ENCODE measurements at regions not wholly inside any gene's neighbourhood (a gene's known extent, or its start where the extent isn't known, plus 50 kb on each side); places are given as distances from the start of the nearest gene placed in this dataset.

DNA sequence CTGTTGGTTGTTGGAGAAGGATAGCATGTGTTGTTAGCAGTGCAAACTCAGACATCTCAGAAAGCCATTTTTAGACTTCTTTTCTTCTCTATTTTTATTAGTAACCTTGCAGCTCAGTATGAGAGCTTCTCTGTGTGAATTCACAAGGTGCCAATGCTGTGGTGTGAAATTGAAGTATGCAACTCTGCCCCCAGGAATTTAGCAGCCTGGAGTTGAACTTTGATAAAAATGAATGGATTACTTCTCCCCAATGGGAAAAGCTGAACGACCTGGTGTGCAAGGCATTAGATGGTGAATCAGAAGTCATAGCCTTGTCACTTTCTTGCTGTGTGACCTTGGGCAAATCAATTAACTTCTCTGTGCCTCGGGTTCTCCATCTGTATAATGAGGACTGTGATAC lies 512.3 kb upstream of the PCDH9 start:
- DNase-seq (ENCODE audit: insufficient read length, low spot score): no peak
- no peak for TF ChIP-seq POLR2A (IDR thresholded peaks at IDR 0.05; ENCODE audit: low read depth, low read length)
- no peak for TF ChIP-seq PAX5 (IDR thresholded peaks at IDR 0.05; ENCODE audit: insufficient read depth, low read length, severe bottlenecking)
- no peak for TF ChIP-seq SPI1 (IDR thresholded peaks at IDR 0.05; ENCODE audit: low read depth, low read length)
- TF ChIP-seq POLR2AphosphoS5 (IDR thresholded peaks at IDR 0.05; ENCODE audit: low read depth, low read length): no peak
- TF ChIP-seq TAF1 (IDR thresholded peaks at IDR 0.05; ENCODE audit: low read depth, low read length): no peak
- no peak for TF ChIP-seq POU2F2 (IDR thresholded peaks at IDR 0.05; ENCODE audit: low read depth, low read length)
- no peak for FAIRE-seq

DNA sequence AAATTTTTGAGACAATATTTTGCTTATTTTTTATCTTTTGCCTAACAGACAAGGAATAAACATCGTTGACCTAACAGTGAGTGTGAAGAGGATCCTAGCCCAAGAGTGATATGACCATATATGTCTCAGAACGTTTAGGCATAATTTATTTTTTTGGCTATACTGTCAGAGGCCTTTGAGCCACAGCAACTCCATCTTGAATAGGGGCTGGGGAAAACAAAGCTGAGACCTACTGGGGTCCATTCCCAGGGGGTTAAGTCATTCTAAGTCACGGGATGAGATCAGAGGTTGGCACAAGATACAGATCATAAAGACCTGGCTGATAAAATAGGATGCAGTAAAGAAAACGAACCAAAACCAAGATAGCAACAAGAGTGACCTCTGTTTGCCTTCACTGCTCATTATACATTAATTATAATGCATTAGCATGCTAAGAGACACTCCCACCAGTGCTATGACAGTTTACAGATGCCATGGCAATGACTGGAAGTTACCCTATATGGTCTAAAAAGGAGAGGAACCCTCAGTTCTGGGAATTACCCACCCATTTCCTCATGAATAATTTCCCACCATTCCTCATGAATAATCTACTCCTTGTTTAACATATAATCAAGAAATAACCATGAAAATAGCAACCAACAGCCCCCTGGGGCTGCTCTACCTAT lies 510.9 kb upstream of the PCDH9 start:
- TF ChIP-seq TAF1 (IDR thresholded peaks at IDR 0.05; ENCODE audit: low read depth, low read length) (no peak), SPI1 (IDR thresholded peaks at IDR 0.05; ENCODE audit: low read depth, low read length) (no peak), POLR2A (IDR thresholded peaks at IDR 0.05; ENCODE audit: low read depth, low read length) (no peak), POU2F2 (IDR thresholded peaks at IDR 0.05; ENCODE audit: low read depth, low read length) (no peak), PAX5 (IDR thresholded peaks at IDR 0.05; ENCODE audit: insufficient read depth, low read length, severe bottlenecking) (no peak), POLR2AphosphoS5 (IDR thresholded peaks at IDR 0.05; ENCODE audit: low read depth, low read length) (no peak)
- FAIRE-seq: no peak
- no peak for DNase-seq (ENCODE audit: insufficient read length, low spot score)

GRCh38 chr13:67736646-67737420 lies 506.7 kb upstream of the PCDH9 start:
- FAIRE-seq (no peak), DNase-seq (ENCODE audit: insufficient read length, low spot score) (no peak)
- no peak for TF ChIP-seq POU2F2 (IDR thresholded peaks at IDR 0.05; ENCODE audit: low read depth, low read length)
- no peak for TF ChIP-seq POLR2AphosphoS5 (IDR thresholded peaks at IDR 0.05; ENCODE audit: low read depth, low read length)
- TF ChIP-seq SPI1 (IDR thresholded peaks at IDR 0.05; ENCODE audit: low read depth, low read length): no peak
- TF ChIP-seq POLR2A (IDR thresholded peaks at IDR 0.05; ENCODE audit: low read depth, low read length): no peak
- TF ChIP-seq PAX5 (IDR thresholded peaks at IDR 0.05; ENCODE audit: insufficient read depth, low read length, severe bottlenecking): no peak
- no peak for TF ChIP-seq TAF1 (IDR thresholded peaks at IDR 0.05; ENCODE audit: low read depth, low read length)

- DNase-seq (ENCODE audit: insufficient read length, low spot score) (no peak), FAIRE-seq (no peak)
- TF ChIP-seq POLR2AphosphoS5 (IDR thresholded peaks at IDR 0.05; ENCODE audit: low read depth, low read length): no peak
- TF ChIP-seq POLR2A (IDR thresholded peaks at IDR 0.05; ENCODE audit: low read depth, low read length): no peak
- no peak for TF ChIP-seq POU2F2 (IDR thresholded peaks at IDR 0.05; ENCODE audit: low read depth, low read length)
- no peak for TF ChIP-seq TAF1 (IDR thresholded peaks at IDR 0.05; ENCODE audit: low read depth, low read length)
- no peak for TF ChIP-seq SPI1 (IDR thresholded peaks at IDR 0.05; ENCODE audit: low read depth, low read length)
- TF ChIP-seq PAX5 (IDR thresholded peaks at IDR 0.05; ENCODE audit: insufficient read depth, low read length, severe bottlenecking): no peak
Measured at GRCh38 chr13:67735651-67736050, 505.5 kb upstream of the PCDH9 start.

- no peak for TF ChIP-seq POLR2AphosphoS5 (IDR thresholded peaks at IDR 0.05; ENCODE audit: low read depth, low read length)
- TF ChIP-seq PAX5 (IDR thresholded peaks at IDR 0.05; ENCODE audit: insufficient read depth, low read length, severe bottlenecking): no peak
- no peak for TF ChIP-seq POLR2A (IDR thresholded peaks at IDR 0.05; ENCODE audit: low read depth, low read length)
- TF ChIP-seq POU2F2 (IDR thresholded peaks at IDR 0.05; ENCODE audit: low read depth, low read length): no peak
- no peak for TF ChIP-seq TAF1 (IDR thresholded peaks at IDR 0.05; ENCODE audit: low read depth, low read length)
- TF ChIP-seq SPI1 (IDR thresholded peaks at IDR 0.05; ENCODE audit: low read depth, low read length): no peak
- no peak for FAIRE-seq
- no peak for DNase-seq (ENCODE audit: insufficient read length, low spot score)
Measured at GRCh38 chr13:67726979-67727378, 496.8 kb upstream of the PCDH9 start.

- no peak for FAIRE-seq
- TF ChIP-seq POLR2AphosphoS5 (IDR thresholded peaks at IDR 0.05; ENCODE audit: low read depth, low read length): no peak
- TF ChIP-seq SPI1 (IDR thresholded peaks at IDR 0.05; ENCODE audit: low read depth, low read length): no peak
- no peak for TF ChIP-seq TAF1 (IDR thresholded peaks at IDR 0.05; ENCODE audit: low read depth, low read length)
- no peak for TF ChIP-seq PAX5 (IDR thresholded peaks at IDR 0.05; ENCODE audit: insufficient read depth, low read length, severe bottlenecking)
- no peak for TF ChIP-seq POLR2A (IDR thresholded peaks at IDR 0.05; ENCODE audit: low read depth, low read length)
- TF ChIP-seq POU2F2 (IDR thresholded peaks at IDR 0.05; ENCODE audit: low read depth, low read length): no peak
- no peak for DNase-seq (ENCODE audit: insufficient read length, low spot score)
Measured at GRCh38 chr13:67725999-67726398, 495.9 kb upstream of the PCDH9 start.

GRCh38 chr13:67713571-67713970 lies 483.4 kb upstream of the PCDH9 start:
- TF ChIP-seq PAX5 (IDR thresholded peaks at IDR 0.05; ENCODE audit: insufficient read depth, low read length, severe bottlenecking): no peak
- no peak for TF ChIP-seq SPI1 (IDR thresholded peaks at IDR 0.05; ENCODE audit: low read depth, low read length)
- TF ChIP-seq POLR2A (IDR thresholded peaks at IDR 0.05; ENCODE audit: low read depth, low read length): no peak
- TF ChIP-seq TAF1 (IDR thresholded peaks at IDR 0.05; ENCODE audit: low read depth, low read length): no peak
- TF ChIP-seq POU2F2 (IDR thresholded peaks at IDR 0.05; ENCODE audit: low read depth, low read length): no peak
- no peak for TF ChIP-seq POLR2AphosphoS5 (IDR thresholded peaks at IDR 0.05; ENCODE audit: low read depth, low read length)
- DNase-seq (ENCODE audit: insufficient read length, low spot score) (no peak), FAIRE-seq (no peak)

DNA sequence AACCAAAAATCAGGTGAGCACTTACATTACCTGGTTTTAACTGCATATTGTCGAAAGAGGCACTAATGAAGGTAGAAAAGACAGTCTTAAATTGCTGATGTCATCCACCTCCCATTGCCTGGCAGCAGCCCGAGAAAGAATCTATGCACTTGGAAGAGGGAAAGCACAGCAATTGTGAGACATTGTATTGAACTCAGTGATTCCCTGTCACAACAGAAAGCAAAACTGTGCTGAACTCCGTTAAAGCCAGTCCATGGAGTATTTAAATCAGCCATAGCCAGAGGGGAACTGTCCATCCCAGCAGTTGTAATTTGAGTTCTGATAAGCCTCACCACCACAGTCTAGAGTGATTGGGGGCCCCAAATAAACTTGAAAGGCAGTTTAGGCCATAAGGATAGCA lies 466.6 kb upstream of the PCDH9 start:
- DNase-seq (ENCODE audit: insufficient read length, low spot score) (no peak), FAIRE-seq (no peak)
- TF ChIP-seq POU2F2 (IDR thresholded peaks at IDR 0.05; ENCODE audit: low read depth, low read length) (no peak), PAX5 (IDR thresholded peaks at IDR 0.05; ENCODE audit: insufficient read depth, low read length, severe bottlenecking) (no peak), SPI1 (IDR thresholded peaks at IDR 0.05; ENCODE audit: low read depth, low read length) (no peak), POLR2AphosphoS5 (IDR thresholded peaks at IDR 0.05; ENCODE audit: low read depth, low read length) (no peak), POLR2A (IDR thresholded peaks at IDR 0.05; ENCODE audit: low read depth, low read length) (no peak), TAF1 (IDR thresholded peaks at IDR 0.05; ENCODE audit: low read depth, low read length) (no peak)

GRCh38 chr13:67664502-67664901 lies 434.4 kb upstream of the PCDH9 start:
- no peak for DNase-seq (ENCODE audit: insufficient read length, low spot score)
- no peak for FAIRE-seq
- TF ChIP-seq PAX5 (IDR thresholded peaks at IDR 0.05; ENCODE audit: insufficient read depth, low read length, severe bottlenecking): no peak
